ENCODE measurements at regions not wholly inside any gene's neighbourhood (a gene's known extent, or its start where the extent isn't known, plus 50 kb on each side); places are given as distances from the start of the nearest gene placed in this dataset.
"Not testable (repeated sequence)": the region's sequence is repeated elsewhere in the genome, so short reads cannot be mapped to it uniquely, and the experiment has no call there.

- DNase-seq (ENCODE audit: low read depth in 2 of 2) = no peak
Observed at GRCh38 chr15:35992791-35993190, 446.8 kb upstream of the DPH6 start.

- no peak for DNase-seq (ENCODE audit: low read depth in 2 of 2)
Observed at GRCh38 chr15:35993196-35993595, 447.2 kb upstream of the DPH6 start.

- no peak for DNase-seq (ENCODE audit: low read depth in 2 of 2)
Observed at GRCh38 chr15:35994876-35995275, 448.9 kb upstream of the DPH6 start.

- DNase-seq (ENCODE audit: low read depth in 2 of 2) = no peak
Observed at GRCh38 chr15:35998663-35999602, 453.0 kb upstream of the DPH6 start.

- no peak for DNase-seq (ENCODE audit: low read depth in 2 of 2)
Observed at GRCh38 chr15:36004891-36005490, 459.0 kb upstream of the DPH6 start.

- no peak for DNase-seq (ENCODE audit: low read depth in 2 of 2)
Observed at GRCh38 chr15:36005542-36005941, 459.6 kb upstream of the DPH6 start.

- no peak for DNase-seq (ENCODE audit: low read depth in 2 of 2)
Observed at GRCh38 chr15:36007699-36008098, 461.7 kb upstream of the DPH6 start.

- no peak for DNase-seq (ENCODE audit: low read depth in 2 of 2)
Observed at GRCh38 chr15:36008719-36009118, 462.8 kb upstream of the DPH6 start.

- no peak for DNase-seq (ENCODE audit: low read depth in 2 of 2)
Observed at GRCh38 chr15:36024031-36024688, 478.2 kb upstream of the DPH6 start.

- no peak for DNase-seq (ENCODE audit: low read depth in 2 of 2)
Observed at GRCh38 chr15:36026627-36027283, 480.8 kb upstream of the DPH6 start.

- DNase-seq (ENCODE audit: low read depth in 2 of 2) = no peak
Observed at GRCh38 chr15:36029606-36030210, 483.7 kb upstream of the DPH6 start.

GRCh38 chr15:36039996-36040572, 494.1 kb upstream of the DPH6 start:
- no peak for DNase-seq (ENCODE audit: low read depth in 2 of 2)

GRCh38 chr15:36047018-36047716, 501.2 kb upstream of the DPH6 start:
- DNase-seq (ENCODE audit: low read depth in 2 of 2) = not testable (repeated sequence)

GRCh38 chr15:36050899-36051298, 504.9 kb upstream of the DPH6 start:
- no peak for DNase-seq (ENCODE audit: low read depth in 2 of 2)

- DNase-seq (ENCODE audit: low read depth in 2 of 2) = not testable (repeated sequence)
Observed at GRCh38 chr15:36052641-36053040, 506.7 kb upstream of the DPH6 start.

- DNase-seq (ENCODE audit: low read depth in 2 of 2) = no peak
Observed at GRCh38 chr15:36053746-36054145, 507.8 kb upstream of the DPH6 start.

- DNase-seq (ENCODE audit: low read depth in 2 of 2) = no peak
Observed at GRCh38 chr15:36059596-36059995, 513.6 kb upstream of the DPH6 start.

GRCh38 chr15:36062357-36062756, 516.4 kb upstream of the DPH6 start:
- DNase-seq (ENCODE audit: low read depth in 2 of 2) = no peak

- no peak for DNase-seq (ENCODE audit: low read depth in 2 of 2)
Observed at GRCh38 chr15:36066757-36067156, 512.7 kb upstream of the CDIN1 start.

- DNase-seq (ENCODE audit: low read depth in 2 of 2) = no peak
Observed at GRCh38 chr15:36067483-36068274, 511.7 kb upstream of the CDIN1 start.
